Stimulated activated effector memory CD8-positive, alpha-beta T cell treated with anti-CD3 and anti-CD28 coated beads, Interleukin-12 subunit alpha, Interleukin-12 subunit beta, amount 100 ng/mL, for 72 hours (primary cell): ENCODE measurements at regions not wholly inside any gene's neighbourhood (a gene's known extent, or its start where the extent isn't known, plus 50 kb on each side); places are given as distances from the start of the nearest gene placed in this dataset.
"Not testable (repeated sequence)": the region's sequence is repeated elsewhere in the genome, so short reads cannot be mapped to it uniquely, and the experiment has no call there.

ENCODE experiments used
- ATAC-seq: fragments of 150-1000 bp; cut with Tn5 transposase; 2 replicates; pipeline ENCODE4 v1.10.0; 2021
- DNase-seq, 2 donors: peaks; one replicate each; pipeline ENCODE4 v3.0.0; 2021 to 2022; ENCODE audit warnings: low spot score in 2 of 2
- H3K27ac Mint-ChIP-seq: one replicate; pipeline ENCODE4 v1.8.0; 2022; ENCODE audit warnings: mild to moderate bottlenecking, mixed read lengths
- H3K36me3 Mint-ChIP-seq: one replicate; pipeline ENCODE4 v1.8.0; 2022; ENCODE audit warnings: mild to moderate bottlenecking, mixed read lengths
- H3K4me1 Mint-ChIP-seq: one replicate; pipeline ENCODE4 v1.8.0; 2022; ENCODE audit warnings: mixed read lengths
- H3K4me3 Mint-ChIP-seq: one replicate; pipeline ENCODE4 v1.8.0; 2022; ENCODE audit warnings: mild to moderate bottlenecking, mixed read lengths
- H3K9me3 Mint-ChIP-seq: one replicate; pipeline ENCODE4 v1.8.0; 2022; ENCODE audit warnings: mixed read lengths

DNA sequence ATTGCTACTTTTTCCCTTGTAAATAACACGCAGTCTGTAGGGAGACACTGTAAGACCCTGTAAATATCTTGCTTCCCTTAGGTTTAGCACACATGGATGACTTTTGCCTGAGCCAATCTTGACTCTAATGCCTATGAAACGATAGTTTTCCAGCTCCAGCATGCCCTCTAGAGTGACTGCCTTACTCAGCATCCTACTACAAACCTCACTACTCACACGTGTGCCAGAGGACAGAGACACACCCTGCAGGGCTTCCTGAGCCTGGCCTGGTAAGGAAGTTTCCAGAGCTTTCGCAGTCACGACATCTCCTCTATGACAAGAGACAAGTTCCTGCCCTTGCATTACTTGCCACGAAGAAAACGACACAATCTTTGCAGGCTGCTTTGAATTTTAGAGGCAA lies 138.1 kb downstream of the ATPSCKMT start:
- Mint-ChIP-seq H3K9me3 (no peaks in the 10 kb centered on the region), H3K4me3 (no peak overlapping the region), H3K4me1 (no peaks in the 10 kb centered on the region), H3K36me3 (no peaks in the 10 kb centered on the region), H3K27ac (no peak overlapping the region)
- ATAC-seq: no peak
- DNase-seq: no peak

- no peak for ATAC-seq
- Mint-ChIP-seq H3K4me3 (no peak overlapping the region), H3K4me1 (no peaks in the 10 kb centered on the region), H3K36me3 (no peaks in the 10 kb centered on the region), H3K27ac (no peak overlapping the region), H3K9me3 (peaks cover 2% of the 10 kb centered on the region)
- DNase-seq: no peak
Measured at GRCh38 chr5:10110228-10110627, 139.5 kb downstream of the ATPSCKMT start.

DNA sequence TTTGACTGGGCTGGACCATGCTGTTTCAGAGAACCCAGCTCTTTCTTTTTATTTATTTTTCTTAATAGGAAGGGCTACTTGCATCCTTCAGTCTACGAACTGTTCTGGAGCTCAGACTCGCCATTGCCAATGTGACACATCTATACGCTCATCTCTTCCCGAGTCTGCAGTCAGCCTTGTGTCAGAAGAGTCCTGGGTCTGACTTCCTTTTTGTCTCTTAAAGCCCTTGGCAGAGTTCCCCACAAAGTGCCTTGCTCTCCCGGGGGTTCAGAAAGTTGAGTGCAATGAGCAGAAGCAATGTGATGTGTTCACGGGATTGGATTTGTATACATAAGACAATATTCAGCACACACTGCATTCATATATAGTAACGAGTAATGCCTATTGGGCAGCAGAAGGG lies 140.4 kb downstream of the ATPSCKMT start:
- no peak for DNase-seq
- H3K4me3 Mint-ChIP-seq: no peak overlapping the region
- H3K36me3 Mint-ChIP-seq: no peaks in the 10 kb centered on the region
- H3K9me3 Mint-ChIP-seq: peaks cover 2% of the 10 kb centered on the region
- no peak overlapping the region for H3K27ac Mint-ChIP-seq
- H3K4me1 Mint-ChIP-seq: no peaks in the 10 kb centered on the region
- no peak for ATAC-seq

DNA sequence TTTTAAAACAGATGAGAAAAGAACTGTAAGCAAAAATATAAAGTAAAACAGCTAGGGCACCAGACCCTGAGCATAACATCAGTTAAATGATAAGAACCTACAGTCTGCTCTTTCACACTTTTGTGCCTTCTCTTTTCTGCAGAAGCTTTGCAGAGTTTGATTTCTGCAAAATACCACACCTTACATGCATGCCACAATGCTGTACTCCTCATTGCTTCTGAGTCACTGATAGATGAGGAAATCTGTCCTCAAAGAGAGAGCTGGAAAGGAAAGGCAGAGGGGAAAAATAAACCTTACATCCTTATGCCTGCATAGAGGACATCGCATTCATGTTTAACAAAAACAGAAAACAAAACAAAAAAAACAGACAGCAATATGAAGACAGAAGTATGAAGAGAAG lies 142.9 kb downstream of the ATPSCKMT start:
- Mint-ChIP-seq H3K36me3 (no peaks in the 10 kb centered on the region), H3K9me3 (peaks cover 2% of the 10 kb centered on the region), H3K4me1 (no peaks in the 10 kb centered on the region), H3K27ac (no peak overlapping the region), H3K4me3 (no peak overlapping the region)
- DNase-seq: no peak
- ATAC-seq: no peak

- Mint-ChIP-seq H3K36me3 (no peaks in the 10 kb centered on the region), H3K4me3 (no peak overlapping the region), H3K4me1 (no peaks in the 10 kb centered on the region), H3K9me3 (peaks cover 2% of the 10 kb centered on the region), H3K27ac (no peak overlapping the region)
- ATAC-seq: no peak
- DNase-seq: no peak
Measured at GRCh38 chr5:10106285-10106684, 143.4 kb downstream of the ATPSCKMT start.

GRCh38 chr5:10102706-10103497 lies 146.8 kb downstream of the ATPSCKMT start:
- DNase-seq (no peak), ATAC-seq (no peak)
- peaks cover 15% of the 10 kb centered on the region for H3K9me3 Mint-ChIP-seq
- no peaks in the 10 kb centered on the region for H3K36me3 Mint-ChIP-seq
- no peak overlapping the region for H3K4me3 Mint-ChIP-seq
- no peak overlapping the region for H3K27ac Mint-ChIP-seq
- H3K4me1 Mint-ChIP-seq: no peaks in the 10 kb centered on the region

GRCh38 chr5:10102235-10102634 lies 147.5 kb downstream of the ATPSCKMT start:
- DNase-seq, H3K27ac Mint-ChIP-seq, ATAC-seq, H3K4me1 Mint-ChIP-seq, H3K36me3 Mint-ChIP-seq, H3K4me3 Mint-ChIP-seq: not testable (repeated sequence)
- H3K9me3 Mint-ChIP-seq: peaks cover 15% of the 10 kb centered on the region

GRCh38 chr5:10099548-10099947 lies 150.1 kb downstream of the ATPSCKMT start:
- ATAC-seq (no peak), DNase-seq (no peak)
- no peaks in the 10 kb centered on the region for H3K4me1 Mint-ChIP-seq
- H3K27ac Mint-ChIP-seq: no peak overlapping the region
- no peaks in the 10 kb centered on the region for H3K36me3 Mint-ChIP-seq
- H3K9me3 Mint-ChIP-seq: peaks cover 12% of the 10 kb centered on the region
- no peak overlapping the region for H3K4me3 Mint-ChIP-seq

GRCh38 chr5:10091701-10092100 lies 158.0 kb downstream of the ATPSCKMT start:
- no peaks in the 10 kb centered on the region for H3K4me1 Mint-ChIP-seq
- H3K27ac Mint-ChIP-seq: no peak overlapping the region
- ATAC-seq (no peak), DNase-seq (no peak)
- H3K9me3 Mint-ChIP-seq: peaks cover 12% of the 10 kb centered on the region
- no peak overlapping the region for H3K4me3 Mint-ChIP-seq
- H3K36me3 Mint-ChIP-seq: no peaks in the 10 kb centered on the region

DNA sequence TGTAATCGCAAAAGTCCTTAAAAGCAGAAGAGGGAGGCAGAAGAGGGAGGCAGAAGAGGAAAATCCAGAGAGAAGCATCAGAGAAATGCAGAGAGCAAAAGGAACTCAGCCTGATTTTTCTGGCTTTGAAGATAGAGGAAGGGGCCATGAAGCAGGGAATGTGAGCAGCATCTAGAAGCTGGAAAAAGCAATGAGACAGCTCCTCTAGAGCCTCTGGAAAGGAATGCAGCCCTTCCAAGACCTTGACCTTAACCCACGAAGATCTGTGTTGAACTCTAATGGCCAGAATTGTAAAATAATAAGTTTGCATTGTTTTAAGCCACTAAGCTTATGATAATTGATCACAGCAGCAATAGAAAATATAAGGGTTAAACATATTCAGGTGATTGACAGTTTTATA lies 159.6 kb downstream of the ATPSCKMT start:
- DNase-seq: no peak
- no peak for ATAC-seq
- no peak overlapping the region for H3K27ac Mint-ChIP-seq
- H3K4me1 Mint-ChIP-seq: no peaks in the 10 kb centered on the region
- H3K36me3 Mint-ChIP-seq: no peaks in the 10 kb centered on the region
- peaks cover 12% of the 10 kb centered on the region for H3K9me3 Mint-ChIP-seq
- H3K4me3 Mint-ChIP-seq: no peak overlapping the region

DNA sequence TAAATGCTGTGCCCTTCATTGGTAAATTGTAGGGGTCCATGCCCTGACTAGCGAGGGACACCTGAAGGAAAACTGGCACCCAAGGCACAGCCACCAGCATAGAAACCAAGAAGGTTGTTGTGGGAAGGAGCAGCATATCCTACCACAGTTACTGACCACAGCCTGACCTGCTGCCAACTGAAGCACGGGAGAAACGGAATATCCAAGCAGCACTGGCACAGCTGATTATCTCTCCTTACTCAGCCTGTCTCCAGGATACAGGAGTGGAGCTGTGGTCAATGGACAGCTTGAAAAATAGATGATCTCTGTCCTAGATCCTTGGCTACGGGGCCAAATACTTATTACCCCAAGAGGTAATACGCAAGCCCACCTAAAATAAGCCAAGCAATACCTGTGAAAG lies 164.5 kb downstream of the ATPSCKMT start:
- DNase-seq (no peak), ATAC-seq (no peak)
- Mint-ChIP-seq H3K9me3 (peaks cover 2% of the 10 kb centered on the region), H3K4me3 (no peak overlapping the region), H3K4me1 (no peaks in the 10 kb centered on the region), H3K27ac (no peak overlapping the region), H3K36me3 (no peaks in the 10 kb centered on the region)

DNA sequence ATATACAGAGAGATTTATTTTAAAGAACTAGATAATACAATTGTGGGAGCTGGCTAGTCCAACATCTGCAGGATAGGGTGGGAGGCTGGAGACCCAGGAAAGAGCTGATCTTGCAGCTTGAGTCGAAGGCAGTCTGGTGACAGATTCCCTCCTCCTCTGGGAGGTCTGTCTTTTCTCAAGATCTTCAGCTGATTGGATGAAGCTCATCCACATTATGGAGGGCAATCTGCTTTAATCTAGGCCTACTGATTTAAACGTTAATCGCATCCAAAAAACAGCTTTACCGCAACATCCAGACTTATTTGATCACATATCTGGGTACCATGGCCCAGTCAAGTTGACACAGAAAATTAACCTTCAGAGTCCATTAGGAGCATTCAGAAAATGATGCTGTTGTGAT lies 168.1 kb downstream of the ATPSCKMT start:
- Mint-ChIP-seq H3K9me3 (peaks cover 7% of the 10 kb centered on the region), H3K4me1 (no peaks in the 10 kb centered on the region), H3K27ac (no peak overlapping the region), H3K4me3 (no peak overlapping the region), H3K36me3 (no peaks in the 10 kb centered on the region)
- no peak for ATAC-seq
- DNase-seq: no peak

GRCh38 chr5:10077791-10078545 lies 171.7 kb downstream of the ATPSCKMT start:
- H3K9me3 Mint-ChIP-seq: peaks cover 13% of the 10 kb centered on the region
- no peak for DNase-seq
- H3K4me3 Mint-ChIP-seq: no peak overlapping the region
- no peaks in the 10 kb centered on the region for H3K4me1 Mint-ChIP-seq
- no peak overlapping the region for H3K27ac Mint-ChIP-seq
- no peaks in the 10 kb centered on the region for H3K36me3 Mint-ChIP-seq
- ATAC-seq: no peak

DNA sequence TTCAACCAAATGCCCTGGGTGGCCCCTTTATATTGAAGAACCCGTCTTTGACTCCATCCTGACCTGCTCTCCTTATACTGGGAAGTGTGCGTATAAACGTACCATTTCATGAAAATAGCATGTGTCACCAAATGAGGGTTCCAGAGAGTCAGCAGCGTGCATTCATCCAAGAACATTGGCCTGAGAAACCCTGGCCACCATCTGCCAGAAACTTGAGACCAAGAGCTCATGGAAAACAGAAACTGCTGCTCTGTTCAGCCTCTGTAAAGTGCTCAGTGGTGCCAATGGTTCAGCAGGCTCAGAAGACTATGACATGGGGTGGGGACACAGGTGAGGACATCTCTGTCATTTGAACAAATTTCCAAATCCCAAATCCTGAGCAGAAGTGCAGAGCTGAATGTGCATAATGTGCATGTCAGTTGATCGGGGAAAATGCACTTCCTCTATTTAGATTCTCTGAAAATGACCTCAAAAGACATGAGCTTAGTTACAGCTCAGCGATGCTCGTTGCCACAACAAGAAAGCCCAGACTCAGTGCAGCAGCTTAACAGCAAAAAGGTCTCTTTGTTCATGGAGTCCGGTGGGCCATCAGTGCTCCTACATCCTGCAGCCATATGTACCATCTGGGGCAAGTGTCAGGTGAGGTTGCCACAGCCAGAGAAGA lies 176.1 kb downstream of the ATPSCKMT start:
- DNase-seq (no peak), ATAC-seq (no peak)
- H3K36me3 Mint-ChIP-seq: no peaks in the 10 kb centered on the region
- H3K27ac Mint-ChIP-seq: no peak overlapping the region
- no peaks in the 10 kb centered on the region for H3K4me1 Mint-ChIP-seq
- no peak overlapping the region for H3K4me3 Mint-ChIP-seq
- peaks cover 13% of the 10 kb centered on the region for H3K9me3 Mint-ChIP-seq

- no peak overlapping the region for H3K27ac Mint-ChIP-seq
- no peak overlapping the region for H3K4me3 Mint-ChIP-seq
- peaks cover 2% of the 10 kb centered on the region for H3K9me3 Mint-ChIP-seq
- no peaks in the 10 kb centered on the region for H3K36me3 Mint-ChIP-seq
- no peaks in the 10 kb centered on the region for H3K4me1 Mint-ChIP-seq
- no peak for DNase-seq
- ATAC-seq: no peak
Measured at GRCh38 chr5:10069637-10070313, 179.9 kb downstream of the ATPSCKMT start.
